ENCODE measurements at regions not wholly inside any gene's neighbourhood (a gene's known extent, or its start where the extent isn't known, plus 50 kb on each side); places are given as distances from the start of the nearest gene placed in this dataset.

DNA sequence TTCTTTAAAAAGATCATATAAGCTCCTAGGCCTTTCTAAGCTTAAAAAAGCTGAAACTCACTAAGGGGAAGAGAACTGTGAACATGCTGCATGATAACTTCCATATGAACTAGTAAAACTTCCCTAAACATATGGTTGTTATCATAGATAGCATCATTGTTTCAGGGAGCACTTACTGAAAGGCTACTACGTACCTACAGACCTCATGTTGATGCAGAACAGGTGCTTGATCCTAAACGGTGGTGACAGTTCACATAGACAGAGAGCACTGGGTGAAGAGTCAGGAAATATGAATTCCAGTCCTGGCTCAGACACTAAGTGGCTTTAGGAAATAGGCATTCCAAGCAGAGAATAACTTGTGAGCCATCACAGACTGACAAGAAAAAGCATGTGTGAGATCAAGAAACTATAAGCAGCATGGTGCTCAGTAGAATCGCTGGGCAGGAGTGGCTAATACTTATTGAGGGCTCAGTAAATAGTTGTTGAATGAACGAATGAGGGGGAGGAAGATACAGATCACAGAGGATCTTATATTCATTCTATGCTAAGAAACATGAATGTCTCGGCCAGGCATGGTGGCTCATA, 78.4 kb upstream of the NUDT4 start:
- no peak for DNase-seq

- no peak for DNase-seq
These were observed 77.1 kb upstream of the NUDT4 start for GRCh38 chr12:93300611-93301021.

- no peak for DNase-seq
These were observed 75.1 kb upstream of the NUDT4 start for GRCh38 chr12:93302331-93303229.

GRCh38 chr12:93306636-93307035, 71.1 kb upstream of the NUDT4 start:
- no peak for DNase-seq

DNA sequence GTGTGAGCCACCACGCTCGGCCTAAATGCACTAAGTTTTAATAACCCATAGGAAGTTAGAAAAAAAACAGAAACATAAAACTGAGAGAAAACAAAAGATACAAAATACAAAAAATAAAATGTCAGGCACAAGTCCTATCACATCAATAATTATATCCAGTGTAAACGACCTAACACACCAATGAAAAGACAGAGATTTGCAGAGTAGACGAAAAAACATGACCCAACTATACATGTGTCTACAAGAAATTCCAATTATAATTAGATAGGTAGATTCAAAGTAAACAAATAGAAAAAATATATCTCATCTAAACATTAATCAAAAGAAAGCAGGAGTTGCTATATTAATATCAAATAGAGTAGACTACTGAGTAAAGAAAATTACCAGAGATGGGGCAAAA, 69.4 kb upstream of the NUDT4 start:
- DNase-seq = no peak

GRCh38 chr12:93311827-93312226, 65.9 kb upstream of the NUDT4 start:
- DNase-seq = no peak

GRCh38 chr12:93314177-93314497, 63.6 kb upstream of the NUDT4 start:
- no peak for DNase-seq

DNA sequence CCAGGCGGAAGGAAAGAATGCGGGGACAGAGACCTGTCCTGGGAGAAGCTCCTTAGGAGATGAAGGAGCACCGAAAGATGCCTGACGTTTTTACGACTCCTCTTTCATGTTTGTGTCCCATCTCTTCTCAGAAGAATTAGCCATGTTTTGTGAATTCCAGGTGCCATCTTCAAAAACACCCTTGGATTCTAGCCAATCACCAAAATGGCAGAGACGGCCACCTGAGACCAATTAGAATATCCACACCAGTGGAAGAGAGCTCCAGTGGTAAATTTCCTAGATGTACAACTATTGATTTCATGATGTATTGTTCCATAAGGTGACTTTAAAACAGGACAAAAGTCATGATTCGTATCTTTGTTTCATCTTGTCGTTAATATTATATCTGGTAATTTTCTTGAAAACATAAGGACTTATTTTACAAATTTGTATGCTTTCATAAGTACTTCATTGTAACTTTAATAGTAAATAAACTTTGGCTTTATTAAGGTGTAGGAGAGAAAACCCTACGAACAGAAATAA, 62.3 kb upstream of the NUDT4 start:
- no peak for DNase-seq

DNA sequence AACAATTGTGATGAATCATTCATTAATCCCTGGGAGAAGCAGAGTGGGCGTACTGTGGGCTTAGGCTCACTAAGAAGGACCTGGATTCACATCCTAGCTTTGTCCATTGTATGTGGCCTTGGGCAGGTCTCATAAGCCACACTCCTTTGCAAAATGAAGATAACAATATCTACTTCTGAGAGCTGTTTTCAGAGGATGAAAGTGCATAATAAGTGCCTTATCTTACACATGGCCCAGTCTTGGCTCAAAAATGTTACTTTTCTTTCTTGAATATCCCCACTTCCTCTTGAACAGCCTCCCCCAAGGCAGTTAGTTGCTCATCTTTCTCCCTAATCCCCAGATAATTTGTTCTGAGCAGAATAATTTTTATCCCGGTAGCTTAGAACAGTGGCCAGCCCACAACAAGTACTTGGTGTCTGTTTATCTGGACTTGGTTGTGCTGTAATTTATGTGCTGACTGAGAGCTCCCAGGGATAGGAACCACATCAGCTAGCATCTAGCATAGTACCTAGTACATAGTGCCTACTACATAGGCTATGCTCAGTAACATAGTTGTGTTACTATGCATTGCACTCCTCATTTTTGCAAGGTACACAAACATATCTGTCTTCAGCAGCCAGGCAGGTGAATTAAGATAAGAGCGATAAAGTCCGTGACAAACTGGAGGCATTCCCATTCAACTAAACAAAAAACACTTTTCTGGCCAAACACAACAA, 61.7 kb upstream of the NUDT4 start:
- DNase-seq = no peak

GRCh38 chr12:93316623-93316971, 61.1 kb upstream of the NUDT4 start:
- no peak for DNase-seq

GRCh38 chr12:93317227-93317626, 60.5 kb upstream of the NUDT4 start:
- no peak for DNase-seq

- no peak for DNase-seq
These were observed 58.8 kb upstream of the NUDT4 start for GRCh38 chr12:93318720-93319522.

DNA sequence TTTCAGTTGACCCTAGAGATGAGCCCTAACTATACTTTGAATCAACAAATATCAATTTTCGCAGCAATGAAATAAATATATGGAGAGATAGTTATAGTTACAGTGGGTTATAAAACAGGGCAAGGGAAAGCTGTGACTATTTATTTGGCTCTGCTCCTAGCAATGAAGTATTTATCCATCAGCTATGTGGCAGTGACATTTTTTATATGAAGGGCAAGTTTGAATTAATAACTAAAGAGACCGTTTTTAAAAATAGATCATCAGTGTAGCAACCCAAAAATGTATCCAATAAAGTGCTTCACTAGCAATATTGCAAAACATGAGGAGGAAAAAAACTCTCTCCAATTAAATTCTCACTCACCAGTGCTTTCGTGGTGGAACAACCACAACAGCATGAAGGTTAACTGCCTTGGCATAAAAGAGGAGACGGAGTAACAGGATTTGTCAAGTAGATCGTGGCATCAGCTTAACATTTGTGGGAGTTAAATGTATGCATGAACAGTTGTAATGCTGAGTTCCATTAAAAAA, 58.1 kb upstream of the NUDT4 start:
- no peak for DNase-seq

GRCh38 chr12:93322784-93323183, 54.9 kb upstream of the NUDT4 start:
- DNase-seq = no peak

DNA sequence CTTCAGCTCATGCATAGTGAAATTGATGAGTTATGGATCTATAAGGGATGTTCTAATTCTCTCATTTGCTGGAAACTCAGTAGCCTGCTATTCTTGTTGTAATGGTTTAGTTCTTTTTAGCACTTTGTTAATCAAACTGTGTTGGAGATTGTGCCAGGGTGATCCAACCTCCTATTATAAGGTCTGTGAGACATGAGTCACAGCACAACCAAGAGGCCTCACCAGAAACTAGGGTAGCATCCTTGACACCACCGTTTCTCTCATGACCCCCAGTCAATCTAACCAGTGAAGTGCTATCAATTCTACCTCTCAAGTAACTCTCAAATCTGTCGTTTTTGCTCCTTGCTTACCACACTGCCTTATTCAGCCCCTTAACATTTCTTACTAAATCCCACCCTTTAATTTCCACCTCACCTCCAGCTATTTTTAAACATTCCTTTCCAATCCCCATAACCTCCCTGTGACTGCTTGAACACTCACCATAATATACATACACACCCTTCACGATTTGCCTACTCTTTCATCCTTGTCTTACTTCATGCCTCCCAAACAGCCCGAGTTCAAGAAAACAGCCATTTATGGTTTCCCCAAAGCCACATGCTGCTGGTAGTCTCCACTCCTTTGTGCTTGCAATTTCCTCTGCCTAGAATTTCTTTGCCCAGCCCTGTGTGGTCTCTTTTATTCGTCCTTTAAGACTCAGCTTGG, 53.9 kb upstream of the NUDT4 start:
- no peak for DNase-seq

GRCh38 chr12:93325855-93326254, 51.9 kb upstream of the NUDT4 start:
- DNase-seq = no peak

All from right lung (tissue), 2 donors.